HS-27A (cell line): ENCODE measurements at regions not wholly inside any gene's neighbourhood (a gene's known extent, or its start where the extent isn't known, plus 50 kb on each side); places are given as distances from the start of the nearest gene placed in this dataset.
"Not testable (repeated sequence)": the region's sequence is repeated elsewhere in the genome, so short reads cannot be mapped to it uniquely, and the experiment has no call there.

ENCODE experiments used
- DNase-seq: peaks from one replicate; pipeline ENCODE4 v3.0.0-alpha.2; 2012; ENCODE audit warnings: low read depth, missing footprints

DNA sequence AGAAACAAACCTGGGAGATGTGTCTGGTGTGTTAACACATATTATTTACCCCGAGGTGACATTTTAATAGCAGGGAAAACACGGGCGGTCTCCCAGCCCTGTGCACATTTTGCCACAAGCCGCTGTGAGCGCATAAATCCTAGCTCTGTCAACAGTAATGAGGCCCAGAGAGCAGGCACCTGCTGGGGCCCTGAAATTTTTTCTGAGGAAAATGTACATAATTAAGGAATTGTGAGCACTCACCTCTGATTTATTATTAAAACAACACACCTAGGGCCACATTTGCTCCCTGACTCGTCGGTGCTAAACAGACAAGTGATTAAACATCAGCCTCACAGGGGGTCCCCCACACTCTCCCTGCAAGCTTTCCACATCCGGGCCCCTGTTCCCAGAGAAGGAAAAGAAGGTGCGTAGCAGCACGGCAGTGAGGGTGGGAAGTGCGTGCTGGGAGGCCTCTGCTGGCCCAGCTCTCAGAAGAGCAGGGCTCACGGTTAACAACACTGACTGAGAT lies 616.3 kb downstream of the UQCRFS1 start:
- DNase-seq = no peak

DNA sequence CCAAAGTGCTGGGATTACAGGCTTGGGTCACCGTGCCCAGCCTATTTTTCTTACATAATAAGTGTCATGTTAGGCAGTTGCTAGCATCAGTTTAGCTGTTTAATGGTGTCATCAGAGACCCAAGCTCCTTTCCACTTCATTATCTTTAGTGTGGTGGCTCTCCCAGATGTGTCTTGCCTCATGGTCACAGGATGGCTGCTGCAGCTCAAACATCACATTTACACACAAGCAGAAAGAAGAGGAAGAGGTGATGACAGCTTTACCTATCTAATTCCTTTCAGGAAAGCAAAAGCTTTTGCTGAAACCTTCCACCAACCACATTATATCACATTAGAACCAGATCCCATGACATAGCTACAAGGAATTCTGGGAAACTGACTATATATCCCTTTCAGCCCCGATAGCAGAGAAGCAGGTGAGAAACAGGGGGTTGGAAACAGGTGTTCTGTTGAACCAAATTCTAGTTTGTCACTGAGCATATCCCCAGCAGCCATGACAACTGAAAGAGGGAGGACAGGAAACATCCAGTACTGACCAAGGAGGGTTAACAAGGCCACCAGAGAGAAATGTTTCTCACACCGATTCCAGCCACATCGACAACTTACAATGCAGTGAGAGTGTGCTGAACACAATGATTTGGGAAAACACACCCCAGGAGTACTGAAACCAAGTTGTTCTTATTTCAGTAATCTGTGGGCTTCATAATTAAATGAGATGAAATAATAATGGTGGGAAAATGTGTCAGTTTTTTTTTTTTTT lies 617.0 kb downstream of the UQCRFS1 start:
- no peak for DNase-seq

GRCh38 chr19:28594737-28595136 lies 618.2 kb downstream of the UQCRFS1 start:
- DNase-seq = no peak

- DNase-seq = not testable (repeated sequence)
Observed at GRCh38 chr19:28589991-28590411, 623.0 kb downstream of the UQCRFS1 start.

DNA sequence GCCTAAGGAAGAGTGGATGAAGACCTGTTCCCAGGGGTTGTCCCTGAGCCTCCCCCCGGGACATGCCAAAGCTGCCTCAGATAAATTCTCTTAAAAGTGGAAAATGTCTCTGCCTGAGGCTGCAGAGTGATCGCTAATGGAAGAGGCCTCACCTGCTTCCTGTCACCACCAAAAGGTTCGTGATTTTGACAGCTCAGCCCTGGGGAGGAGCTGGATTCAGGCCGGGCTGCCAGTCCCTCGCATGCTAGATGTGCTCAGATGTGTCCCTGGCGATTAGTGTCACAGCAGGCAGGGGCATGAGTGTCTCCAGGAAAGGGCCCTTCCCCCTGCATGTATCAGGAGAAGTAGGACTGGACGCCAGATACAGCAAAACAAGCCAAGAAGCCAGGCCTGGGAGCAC lies 626.5 kb downstream of the UQCRFS1 start:
- no peak for DNase-seq

DNA sequence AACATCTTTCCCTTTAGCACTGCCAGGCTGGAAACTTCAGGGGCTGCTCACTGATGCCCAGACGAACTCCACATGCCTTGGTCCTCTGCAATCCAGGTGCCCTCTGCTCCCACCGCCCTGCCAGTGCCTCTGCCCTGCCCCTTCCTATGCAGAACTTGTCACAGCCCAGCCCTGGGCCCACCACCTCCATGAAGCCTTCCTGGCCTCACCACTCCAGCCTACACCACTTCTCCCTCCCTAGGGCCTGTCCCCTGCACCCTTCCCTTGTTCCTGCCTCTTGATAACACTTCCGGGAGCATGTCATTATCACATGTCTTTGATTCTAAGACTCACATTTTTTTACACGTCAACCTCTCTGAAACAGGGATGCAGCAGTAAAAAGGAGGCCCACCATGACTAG lies 627.2 kb downstream of the UQCRFS1 start:
- DNase-seq = no peak

DNA sequence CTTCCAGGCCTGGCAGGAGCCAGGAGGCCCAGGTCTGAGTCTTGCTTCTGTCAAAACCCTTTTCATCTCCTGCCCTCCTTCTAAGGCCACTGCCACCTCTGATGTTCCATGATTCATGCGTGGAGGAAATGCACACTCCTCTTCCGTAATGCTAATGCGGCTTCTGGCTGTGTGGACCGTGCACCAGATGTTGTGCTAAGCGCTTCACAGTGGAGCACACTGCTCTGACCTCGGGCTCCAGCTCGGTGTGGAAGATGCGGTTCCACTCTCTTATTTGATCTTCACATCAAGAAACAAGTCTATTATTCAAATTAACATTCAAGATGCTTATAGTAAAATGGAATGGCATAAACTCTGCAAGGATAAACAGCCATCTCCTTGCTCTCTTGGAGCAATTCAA lies 629.2 kb downstream of the UQCRFS1 start:
- no peak for DNase-seq

- DNase-seq = no peak
Observed at GRCh38 chr19:28583242-28583641, 629.7 kb downstream of the UQCRFS1 start.

DNA sequence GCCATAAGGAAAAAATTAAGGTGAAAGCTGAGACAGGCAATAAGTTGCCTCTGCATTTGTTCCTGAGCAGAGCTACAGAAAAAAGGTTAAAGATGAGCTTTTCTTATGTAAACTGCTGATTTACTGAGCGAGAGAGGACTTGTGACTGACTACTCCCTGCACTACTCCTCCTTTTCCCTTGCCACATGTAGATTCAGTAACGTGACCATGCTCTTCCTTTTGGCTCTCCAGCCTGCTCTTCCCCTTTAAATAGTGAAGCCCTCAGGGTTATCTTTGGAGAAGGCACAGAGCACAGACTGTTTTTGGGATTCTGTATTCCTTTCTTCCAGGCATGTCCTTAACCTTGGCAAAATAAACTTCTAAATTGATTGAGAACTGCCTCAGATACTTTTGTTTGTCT lies 630.2 kb downstream of the UQCRFS1 start:
- DNase-seq = no peak

DNA sequence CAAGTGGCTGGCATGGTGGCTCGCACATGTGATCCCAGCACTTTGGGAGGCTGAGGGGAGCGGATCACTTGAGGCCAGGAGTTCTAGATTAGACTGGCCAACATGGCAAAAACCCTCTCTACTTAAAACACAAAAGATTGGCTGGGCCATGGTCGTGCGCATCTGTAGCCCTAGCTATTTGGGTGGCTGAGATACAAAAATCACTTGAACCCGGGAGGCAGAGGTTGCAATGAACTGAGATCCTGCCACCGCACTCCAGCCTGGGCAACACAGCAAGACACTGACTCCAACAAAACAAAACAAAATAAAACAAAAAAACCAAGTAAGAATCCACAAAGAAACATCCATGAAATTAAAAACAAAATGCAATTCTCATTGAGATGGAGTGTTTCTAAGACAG lies 630.6 kb downstream of the UQCRFS1 start:
- no peak for DNase-seq

GRCh38 chr19:28581468-28581770 lies 631.5 kb downstream of the UQCRFS1 start:
- no peak for DNase-seq

DNA sequence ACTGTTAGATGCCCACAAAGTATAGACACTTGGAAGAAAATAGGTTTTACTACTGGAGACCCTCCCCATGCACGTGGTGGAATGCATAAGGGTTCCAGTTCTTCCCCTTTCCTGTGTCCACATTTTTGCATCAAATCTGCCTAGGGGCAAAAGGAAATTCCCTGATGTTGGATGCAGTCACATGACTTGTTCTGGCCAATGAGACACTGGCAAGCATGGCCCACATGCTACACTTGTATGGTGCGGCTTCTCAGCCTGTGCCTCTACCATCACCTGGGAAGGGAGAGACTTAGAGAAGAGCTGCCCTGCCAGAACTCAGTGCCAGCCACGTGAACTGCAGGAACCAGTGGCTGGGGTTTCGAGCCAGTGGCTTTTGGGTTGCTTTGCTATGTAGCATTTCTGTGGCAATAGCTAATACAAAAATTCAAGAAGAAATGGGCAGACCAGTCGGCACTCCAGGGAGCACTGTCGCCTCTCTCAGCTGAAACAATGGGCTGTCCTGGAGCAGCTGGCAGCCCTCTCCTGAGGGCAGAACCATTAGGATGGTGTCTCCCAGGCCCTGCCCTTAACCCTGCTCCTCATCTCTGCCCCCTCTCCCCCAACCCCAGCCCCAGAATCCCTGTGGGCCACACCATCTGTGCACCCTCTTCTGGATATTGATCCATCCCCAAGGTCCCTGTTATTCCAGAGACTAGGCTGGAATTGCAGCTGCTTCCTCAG lies 634.0 kb downstream of the UQCRFS1 start:
- DNase-seq = no peak

DNA sequence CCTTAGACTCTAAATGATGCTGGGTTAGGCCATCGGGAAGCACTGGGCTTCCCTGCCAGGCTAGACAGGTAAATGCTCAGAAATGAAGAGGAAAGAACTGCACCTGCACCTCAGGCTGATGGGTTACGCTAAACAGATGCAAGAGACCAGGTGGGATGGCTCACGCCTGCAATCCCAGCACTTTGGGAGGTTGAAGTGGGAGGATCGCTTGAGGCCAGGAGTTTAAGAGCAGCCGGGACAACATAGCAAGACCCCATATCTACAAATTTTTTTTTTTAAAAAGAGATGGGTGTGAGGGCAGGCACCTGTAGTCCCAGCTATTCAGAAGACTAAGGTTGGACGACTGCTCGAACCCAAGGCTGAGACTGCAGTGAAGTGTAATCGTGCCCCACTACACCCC lies 634.7 kb downstream of the UQCRFS1 start:
- no peak for DNase-seq

GRCh38 chr19:28577666-28578065 lies 635.3 kb downstream of the UQCRFS1 start:
- DNase-seq = no peak

- DNase-seq = no peak
Observed at GRCh38 chr19:28577233-28577632, 635.7 kb downstream of the UQCRFS1 start.

- DNase-seq = no peak
Observed at GRCh38 chr19:28575816-28576215, 637.1 kb downstream of the UQCRFS1 start.

DNA sequence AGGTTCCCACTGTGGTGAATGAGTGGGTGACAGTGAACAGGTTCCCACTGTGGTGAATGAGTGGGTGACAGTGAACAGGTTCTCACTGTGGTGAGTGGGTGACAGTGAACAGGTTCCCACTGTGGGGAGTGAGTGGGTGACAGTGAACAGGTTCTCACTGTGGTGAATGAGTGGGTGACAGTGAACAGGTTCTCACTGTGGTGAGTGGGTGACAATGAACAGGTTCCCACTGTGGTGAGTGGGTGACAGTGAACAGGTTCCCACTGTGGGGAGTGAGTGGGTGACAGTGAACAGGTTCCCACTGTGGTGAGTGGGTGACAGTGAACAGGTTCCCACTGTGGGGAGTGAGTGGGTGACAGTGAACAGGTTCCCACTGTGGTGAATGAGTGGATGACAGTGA lies 637.6 kb downstream of the UQCRFS1 start:
- DNase-seq = not testable (repeated sequence)

DNA sequence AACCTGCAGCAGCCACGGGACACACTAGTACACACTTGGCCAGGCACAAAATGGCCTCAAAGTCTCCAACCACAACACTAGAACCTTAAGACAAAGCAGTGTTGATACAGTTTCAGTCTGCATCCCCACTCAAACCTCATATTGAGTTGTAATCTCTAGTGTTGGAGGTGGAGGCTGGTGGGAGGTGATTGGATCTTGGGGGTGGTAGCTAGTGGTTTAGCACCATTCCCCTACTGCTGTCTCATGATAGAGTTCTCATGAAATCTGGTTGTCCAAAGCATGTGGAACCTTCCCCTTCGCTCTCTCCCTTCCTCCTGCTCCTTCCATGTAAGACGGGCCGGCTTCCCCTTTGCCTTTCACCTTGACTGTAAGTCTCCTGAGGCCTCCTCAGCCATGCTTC lies 638.7 kb downstream of the UQCRFS1 start:
- no peak for DNase-seq

- DNase-seq = no peak
Observed at GRCh38 chr19:28569132-28570131, 643.5 kb downstream of the UQCRFS1 start.

DNA sequence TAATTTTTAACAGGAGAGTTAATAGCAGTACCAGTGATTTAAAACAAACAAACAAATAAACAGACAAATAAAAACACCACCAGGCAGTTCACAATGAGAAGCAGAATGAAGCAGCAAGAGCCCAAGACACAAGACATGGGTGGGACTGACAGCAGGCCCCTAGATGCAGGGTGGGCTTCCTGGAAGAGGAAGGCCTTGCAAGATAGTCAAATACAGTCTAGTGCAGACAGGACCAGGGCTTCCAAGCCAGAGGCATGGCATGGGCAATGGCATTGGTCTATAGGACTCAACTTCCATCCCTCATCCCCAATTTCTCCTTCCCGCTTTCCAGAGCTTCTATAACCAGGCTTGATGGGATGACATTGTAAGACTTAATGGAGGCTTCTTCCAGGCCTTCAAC lies 645.1 kb downstream of the UQCRFS1 start:
- DNase-seq = no peak

GRCh38 chr19:28563964-28564921 lies 648.7 kb downstream of the UQCRFS1 start:
- DNase-seq = no peak
